ENCODE measurements at regions not wholly inside any gene's neighbourhood (a gene's known extent, or its start where the extent isn't known, plus 50 kb on each side); places are given as distances from the start of the nearest gene placed in this dataset.

GRCh38 chr6:19465256-19465655, 371.9 kb upstream of the ID4 start:
- DNase-seq (ENCODE audit: low read depth): no peak

GRCh38 chr6:19465760-19466159, 371.4 kb upstream of the ID4 start:
- no peak for DNase-seq (ENCODE audit: low read depth)

GRCh38 chr6:19470333-19470732, 366.8 kb upstream of the ID4 start:
- DNase-seq (ENCODE audit: low read depth): no peak

GRCh38 chr6:19472153-19472552, 365.0 kb upstream of the ID4 start:
- no peak for DNase-seq (ENCODE audit: low read depth)

- no peak for DNase-seq (ENCODE audit: low read depth)
These were observed 364.3 kb upstream of the ID4 start for GRCh38 chr6:19472850-19473249.

GRCh38 chr6:19477563-19477962, 359.6 kb upstream of the ID4 start:
- no peak for DNase-seq (ENCODE audit: low read depth)

GRCh38 chr6:19478273-19478672, 358.9 kb upstream of the ID4 start:
- DNase-seq (ENCODE audit: low read depth): no peak

GRCh38 chr6:19478992-19479391, 358.2 kb upstream of the ID4 start:
- no peak for DNase-seq (ENCODE audit: low read depth)

GRCh38 chr6:19479551-19479950, 357.6 kb upstream of the ID4 start:
- DNase-seq (ENCODE audit: low read depth): no peak

GRCh38 chr6:19492636-19493405, 344.3 kb upstream of the ID4 start:
- DNase-seq (ENCODE audit: low read depth): no peak

- DNase-seq (ENCODE audit: low read depth): no peak
These were observed 335.4 kb upstream of the ID4 start for GRCh38 chr6:19501737-19502245.

- no peak for DNase-seq (ENCODE audit: low read depth)
These were observed 334.9 kb upstream of the ID4 start for GRCh38 chr6:19502301-19502700.

- DNase-seq (ENCODE audit: low read depth): no peak
These were observed 321.2 kb upstream of the ID4 start for GRCh38 chr6:19515939-19516338.

- no peak for DNase-seq (ENCODE audit: low read depth)
These were observed 317.2 kb upstream of the ID4 start for GRCh38 chr6:19519941-19520340.

GRCh38 chr6:19524366-19525186, 312.6 kb upstream of the ID4 start:
- DNase-seq (ENCODE audit: low read depth): no peak

GRCh38 chr6:19525673-19526072, 311.5 kb upstream of the ID4 start:
- DNase-seq (ENCODE audit: low read depth): no peak

GRCh38 chr6:19530188-19530587, 307.0 kb upstream of the ID4 start:
- no peak for DNase-seq (ENCODE audit: low read depth)

GRCh38 chr6:19535351-19535750, 301.8 kb upstream of the ID4 start:
- no peak for DNase-seq (ENCODE audit: low read depth)

GRCh38 chr6:19536838-19537237, 300.3 kb upstream of the ID4 start:
- DNase-seq (ENCODE audit: low read depth): no peak

- DNase-seq (ENCODE audit: low read depth): no peak
These were observed 299.1 kb upstream of the ID4 start for GRCh38 chr6:19538096-19538495.

GRCh38 chr6:19547507-19547906, 289.7 kb upstream of the ID4 start:
- no peak for DNase-seq (ENCODE audit: low read depth)

- no peak for DNase-seq (ENCODE audit: low read depth)
These were observed 288.1 kb upstream of the ID4 start for GRCh38 chr6:19549109-19549508.

GRCh38 chr6:19550380-19550779, 286.8 kb upstream of the ID4 start:
- no peak for DNase-seq (ENCODE audit: low read depth)
